ENCODE measurements at regions not wholly inside any gene's neighbourhood (a gene's known extent, or its start where the extent isn't known, plus 50 kb on each side); places are given as distances from the start of the nearest gene placed in this dataset.

DNA sequence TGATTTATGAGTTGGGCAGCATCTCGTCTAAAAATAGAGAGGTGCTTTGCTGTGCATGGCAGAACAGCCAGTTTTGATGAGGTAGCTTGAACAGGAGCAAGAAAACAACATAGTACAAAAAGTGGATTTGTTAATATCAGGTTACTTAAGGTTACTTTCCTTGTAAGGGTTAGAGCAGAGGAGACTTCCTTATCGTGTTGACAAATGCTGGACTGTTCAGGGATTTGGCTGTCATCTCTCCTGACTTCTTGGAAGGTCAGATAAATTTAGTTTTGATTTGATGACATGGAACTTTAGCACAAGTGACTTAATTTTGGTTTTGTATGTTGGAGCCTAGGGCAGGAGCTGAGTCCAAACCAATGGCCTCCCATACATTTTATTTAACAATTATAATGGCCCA is 163.9 kb upstream of the ELAC2 start:
- Histone ChIP-seq H3K79me2 (ENCODE audit: control insufficient read depth, insufficient read depth, low read length) (no peaks in the 10 kb centered on the region), H3K4me3 (replicated peaks in 1 of 3; ENCODE audit: insufficient read depth in 1 of 3, low read depth in 1 of 3, low read length in 3 of 3) (no peak overlapping the region), H3K27me3 (ENCODE audit: control insufficient read depth in 2 of 2, insufficient read depth in 2 of 2, low read length in 2 of 2) (no peaks in the 10 kb centered on the region), H3K27ac (ENCODE audit: insufficient read depth, low read depth, low read length) (no peak overlapping the region), H3K9ac (replicated peaks; ENCODE audit: extremely low read depth, insufficient read depth, low read length) (no peak overlapping the region), H3K4me2 (ENCODE audit: insufficient read depth, low read length) (no peak overlapping the region), H2AFZ (ENCODE audit: low read depth, low read length) (no peak overlapping the region), H3K9me1 (replicated peaks; ENCODE audit: control insufficient read depth, extremely low read depth, insufficient read depth, low read length) (no peaks in the 10 kb centered on the region), H3K36me3 (ENCODE audit: control insufficient read depth in 2 of 2, extremely low read depth in 1 of 2, insufficient read depth in 2 of 2, low read length in 2 of 2) (no peaks in the 10 kb centered on the region), H4K20me1 (replicated peaks; ENCODE audit: control insufficient read depth, extremely low read depth, insufficient read depth, low read length) (no peaks in the 10 kb centered on the region), H3K4me1 (ENCODE audit: control insufficient read depth, extremely low read depth, insufficient read depth, low read length) (no peaks in the 10 kb centered on the region), H3K9me3 (replicated peaks; ENCODE audit: control insufficient read depth, insufficient read depth, low read length) (no peaks in the 10 kb centered on the region)
- no peak for DNase-seq (ENCODE audit: low read depth, low spot score)
- no peak for FAIRE-seq
- TF ChIP-seq GATA2 (IDR thresholded peaks at IDR 0.05; ENCODE audit: insufficient read depth, insufficient read length, low read depth, low read length) (no peak), POLR2AphosphoS5 (IDR thresholded peaks at IDR 0.05; ENCODE audit: insufficient read depth, low read depth, low read length) (no peak), MAX (IDR thresholded peaks at IDR 0.05; ENCODE audit: insufficient read depth, insufficient read length) (no peak), JUN (IDR thresholded peaks at IDR 0.05; ENCODE audit: borderline replicate concordance, insufficient read depth, insufficient read length, low read depth) (no peak), POLR2A (IDR thresholded peaks at IDR 0.05; ENCODE audit: low read depth, low read length) (no peak), EZH2 (IDR thresholded peaks at IDR 0.05; ENCODE audit: borderline replicate concordance, low read depth, low read length, severe bottlenecking) (no peak), FOS (IDR thresholded peaks at IDR 0.05; ENCODE audit: borderline replicate concordance, insufficient read depth, low read length) (no peak), MYC (IDR thresholded peaks at IDR 0.05; ENCODE audit: low read depth, low read length) (no peak)
- TF ChIP-seq, protein P1, sequence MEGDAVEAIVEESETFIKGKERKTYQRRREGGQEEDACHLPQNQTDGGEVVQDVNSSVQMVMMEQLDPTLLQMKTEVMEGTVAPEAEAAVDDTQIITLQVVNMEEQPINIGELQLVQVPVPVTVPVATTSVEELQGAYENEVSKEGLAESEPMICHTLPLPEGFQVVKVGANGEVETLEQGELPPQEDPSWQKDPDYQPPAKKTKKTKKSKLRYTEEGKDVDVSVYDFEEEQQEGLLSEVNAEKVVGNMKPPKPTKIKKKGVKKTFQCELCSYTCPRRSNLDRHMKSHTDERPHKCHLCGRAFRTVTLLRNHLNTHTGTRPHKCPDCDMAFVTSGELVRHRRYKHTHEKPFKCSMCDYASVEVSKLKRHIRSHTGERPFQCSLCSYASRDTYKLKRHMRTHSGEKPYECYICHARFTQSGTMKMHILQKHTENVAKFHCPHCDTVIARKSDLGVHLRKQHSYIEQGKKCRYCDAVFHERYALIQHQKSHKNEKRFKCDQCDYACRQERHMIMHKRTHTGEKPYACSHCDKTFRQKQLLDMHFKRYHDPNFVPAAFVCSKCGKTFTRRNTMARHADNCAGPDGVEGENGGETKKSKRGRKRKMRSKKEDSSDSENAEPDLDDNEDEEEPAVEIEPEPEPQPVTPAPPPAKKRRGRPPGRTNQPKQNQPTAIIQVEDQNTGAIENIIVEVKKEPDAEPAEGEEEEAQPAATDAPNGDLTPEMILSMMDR (IDR thresholded peaks at IDR 0.05; ENCODE audit: extremely low read depth in 1 of 2, insufficient read depth in 1 of 2, low read depth in 1 of 2, low read length in 2 of 2), result no peak
- intact Hi-C loops (cut with micrococcal nuclease), result no loop called here
- ChIA-PET POLR2A (no interaction called here), CTCF (no interaction called here)
- BruUV-seq (replicated peaks), result no TSS peak
- dilution Hi-C loops (cut with MboI; ENCODE audit: extremely low pct_ligation_motif_present, low sequenced_read_pairs), result no loop called here

All from endothelial cell of umbilical vein (primary cell).